Epithelial cell of prostate (primary cell): ENCODE measurements at regions not wholly inside any gene's neighbourhood (a gene's known extent, or its start where the extent isn't known, plus 50 kb on each side); places are given as distances from the start of the nearest gene placed in this dataset.

Experiments
- DNase-seq: peaks from one replicate; pipeline ENCODE4 v3.0.0-alpha.2; 2011; ENCODE audit warnings: low read depth, low spot score
- H3K27ac ChIP-seq: fragments of 450-650 bp; 2 replicates; pipeline ENCODE4 v1.5.1; 2017; ENCODE audit warnings: mild to moderate bottlenecking

DNA sequence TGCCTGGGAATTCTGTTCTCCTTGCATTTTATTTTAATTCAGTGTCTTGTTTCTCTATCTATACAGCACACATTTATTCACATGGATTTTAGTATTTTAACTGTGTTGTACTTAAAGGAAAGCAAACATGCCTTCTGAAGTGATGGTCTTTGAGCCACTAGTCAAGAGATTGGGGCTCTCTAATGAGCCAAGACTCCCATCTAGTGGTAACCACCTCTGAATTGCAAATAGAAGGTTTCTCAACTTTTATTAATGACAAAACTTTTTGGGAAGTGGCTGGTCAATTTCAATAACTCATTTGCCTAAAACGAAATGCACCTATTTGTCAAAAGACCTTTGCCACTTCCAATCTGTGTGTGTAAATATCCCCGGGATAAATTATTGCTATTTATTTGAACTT is 199.6 kb downstream of the LTN1 start:
- DNase-seq, result no peak

DNA sequence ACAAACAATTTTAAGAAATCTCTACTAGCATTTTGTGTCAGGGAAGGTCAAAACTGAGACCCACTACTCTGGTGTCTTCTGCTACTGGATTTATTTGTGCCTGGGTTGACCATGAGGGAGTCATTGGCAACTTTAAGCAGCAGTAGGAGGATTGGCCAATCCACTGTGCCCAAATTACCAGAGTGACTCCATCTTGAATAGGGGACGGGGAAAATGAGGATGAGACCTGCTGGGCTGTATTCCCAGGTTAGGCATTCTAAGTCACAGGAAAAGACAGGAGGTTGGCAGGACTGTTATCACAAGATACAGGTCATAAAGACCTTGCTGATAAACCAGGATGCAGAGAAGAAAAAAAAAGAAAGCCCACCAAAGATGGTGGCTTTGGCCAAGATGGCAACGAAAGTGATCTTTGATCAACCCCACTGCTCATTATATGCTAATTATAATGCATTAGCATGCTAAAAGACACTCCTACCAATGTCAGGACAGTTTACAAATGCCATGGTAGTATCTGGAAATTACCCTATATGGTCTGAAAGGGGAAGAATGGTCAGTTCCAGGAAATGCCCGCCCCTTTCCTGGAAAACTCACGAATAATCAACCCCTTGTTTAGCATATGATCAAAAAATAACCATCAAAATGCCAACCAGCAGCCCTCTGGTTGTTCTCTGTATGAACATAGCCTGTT is 200.9 kb downstream of the LTN1 start:
- no peak overlapping the region for H3K27ac ChIP-seq
- no peak for DNase-seq

More for the DNA sequence above, 199.6 kb downstream of the LTN1 start:
- H3K27ac ChIP-seq, result no peak overlapping the region

GRCh38 chr21:28790335-28790734 is 202.3 kb downstream of the LTN1 start:
- no peak for DNase-seq
- no peak overlapping the region for H3K27ac ChIP-seq

GRCh38 chr21:28789523-28789922 is 203.2 kb downstream of the LTN1 start:
- no peak overlapping the region for H3K27ac ChIP-seq

DNA sequence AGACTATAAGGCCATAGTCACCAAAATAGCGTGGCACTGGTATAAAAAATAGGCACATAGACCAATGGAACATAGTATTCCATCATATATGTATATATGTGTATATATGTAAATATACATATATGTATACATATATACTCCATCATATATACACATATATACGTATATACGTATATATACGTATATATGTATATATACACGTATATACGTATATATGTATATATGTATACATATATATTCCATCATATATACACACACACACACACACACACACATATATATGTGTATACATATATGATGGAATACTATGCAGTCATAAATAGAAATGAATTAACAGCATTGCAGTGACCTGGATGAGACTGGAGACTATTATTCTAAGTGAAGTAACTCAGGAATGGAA is 204.6 kb downstream of the LTN1 start:
- no peak overlapping the region for H3K27ac ChIP-seq
- DNase-seq, result no peak

More at GRCh38 chr21:28789523-28789922, 203.2 kb downstream of the LTN1 start:
- DNase-seq, result no peak

GRCh38 chr21:28783641-28784185 is 209.0 kb downstream of the LTN1 start:
- no peak overlapping the region for H3K27ac ChIP-seq
- DNase-seq, result no peak

GRCh38 chr21:28781602-28782276 is 210.9 kb downstream of the LTN1 start:
- DNase-seq, result no peak
- H3K27ac ChIP-seq, result no peak overlapping the region

DNA sequence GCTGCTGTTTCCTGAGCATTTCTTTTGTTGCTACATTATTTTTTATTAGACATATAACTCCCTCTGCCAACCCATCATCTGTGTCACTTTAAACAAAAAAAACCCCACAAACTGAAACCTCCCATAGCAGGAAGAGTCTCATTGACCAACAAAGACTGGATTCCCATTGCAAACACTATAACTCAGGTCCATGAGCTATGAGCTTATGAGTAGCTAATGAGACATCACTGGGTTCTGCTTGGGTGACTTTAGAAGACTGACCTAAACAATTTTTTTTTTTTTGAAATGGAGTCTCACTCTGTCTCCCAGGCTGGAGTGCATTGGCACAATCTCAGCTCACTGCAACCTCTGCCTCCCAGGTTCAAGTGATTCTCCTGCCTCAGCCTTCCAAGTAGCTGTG is 212.8 kb downstream of the LTN1 start:
- no peak for DNase-seq
- H3K27ac ChIP-seq, result no peak overlapping the region

- H3K27ac ChIP-seq, result no peak overlapping the region
- no peak for DNase-seq
Observed at GRCh38 chr21:28776251-28776650, 216.4 kb downstream of the LTN1 start.

DNA sequence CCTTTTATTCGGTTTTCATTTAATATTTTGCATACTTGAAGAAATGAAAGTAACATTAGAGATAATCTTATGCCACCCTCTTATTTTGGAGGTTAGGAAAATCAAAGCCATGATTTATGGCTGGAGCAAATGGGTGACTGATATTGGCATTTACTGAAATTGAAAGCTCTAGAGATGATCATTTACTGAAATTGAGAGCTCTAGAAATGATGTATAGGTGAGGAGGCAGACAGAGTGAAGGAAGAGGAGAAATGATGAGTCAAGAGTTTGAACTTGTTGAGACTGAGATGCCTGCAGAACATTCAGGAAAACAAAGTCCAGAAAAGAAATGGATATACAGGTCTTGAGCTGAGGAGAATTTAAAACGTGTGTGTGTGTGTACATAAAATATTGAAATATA is 217.6 kb downstream of the LTN1 start:
- H3K27ac ChIP-seq, result no peak overlapping the region
- DNase-seq, result no peak

DNA sequence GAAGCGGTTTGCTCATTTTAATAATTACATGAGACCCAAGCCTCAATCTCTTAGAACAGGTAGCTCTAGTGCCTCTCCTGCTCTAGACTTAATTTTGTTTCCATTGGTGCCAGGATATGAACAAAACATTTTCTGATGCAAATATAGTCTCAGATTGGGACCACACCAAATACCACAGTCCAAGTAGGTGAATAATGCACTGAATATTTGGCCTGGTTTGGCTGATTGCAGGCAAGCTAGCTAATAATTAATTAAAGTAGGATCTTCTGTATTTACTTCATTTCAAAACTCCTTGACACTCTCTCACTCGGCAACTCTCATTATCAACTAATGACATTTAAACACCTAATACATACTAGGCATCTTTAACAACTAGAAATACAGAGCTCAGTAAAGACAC is 219.6 kb downstream of the LTN1 start:
- no peak for DNase-seq
- no peak overlapping the region for H3K27ac ChIP-seq

DNA sequence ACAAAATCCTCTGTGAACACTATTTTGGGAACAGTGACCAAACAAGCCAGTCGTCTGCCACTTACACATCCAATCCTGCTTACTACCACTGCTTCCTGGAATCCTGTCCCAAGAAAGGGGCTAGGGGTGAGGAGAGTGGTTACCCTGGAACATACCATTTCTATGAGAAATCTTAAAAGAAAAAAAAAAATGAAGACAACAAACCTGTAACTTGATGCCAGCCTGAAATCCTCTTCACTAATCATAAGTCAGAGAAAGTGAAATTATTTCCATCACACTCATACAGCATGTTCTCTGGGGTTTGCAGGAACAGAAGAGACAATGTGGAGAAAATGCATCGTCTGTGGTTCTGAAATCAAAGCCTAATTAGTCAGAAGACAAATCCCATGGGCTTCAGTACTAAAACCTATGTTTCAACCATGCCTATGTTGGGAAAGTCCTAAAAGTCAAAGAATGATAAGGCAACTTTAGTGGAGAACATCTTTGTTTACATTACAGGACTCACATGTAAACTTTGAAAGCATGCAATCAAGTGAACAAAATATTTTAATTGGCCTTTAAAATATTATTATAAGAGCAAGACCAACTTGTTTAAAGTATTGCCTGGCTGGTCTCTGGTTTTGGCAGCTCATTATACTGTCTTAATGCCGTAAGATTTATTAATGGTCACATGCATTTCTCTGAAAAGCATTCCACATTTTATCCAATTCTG is 220.7 kb downstream of the LTN1 start:
- no peak for DNase-seq
- H3K27ac ChIP-seq, result no peak overlapping the region

GRCh38 chr21:28770867-28771661 is 221.6 kb downstream of the LTN1 start:
- no peak overlapping the region for H3K27ac ChIP-seq

DNA sequence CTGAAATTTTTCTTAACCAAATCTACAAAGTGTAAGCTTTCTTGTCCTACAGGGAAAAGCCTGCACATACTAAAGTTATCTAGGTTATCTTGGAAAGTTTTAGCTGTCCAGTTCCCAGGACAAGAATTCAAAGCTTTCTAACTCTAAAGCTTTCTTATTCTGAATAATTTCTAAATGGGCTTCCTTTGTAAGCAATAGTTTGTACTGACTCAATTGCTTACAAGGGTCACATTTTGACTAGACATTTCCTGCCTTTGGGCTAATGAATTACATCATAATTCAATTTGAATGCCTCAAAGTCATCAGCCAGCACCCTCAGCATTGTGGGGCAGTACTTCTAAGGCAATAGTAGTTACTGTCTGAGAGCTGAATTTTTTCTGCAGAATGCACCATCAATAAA is 223.0 kb downstream of the LTN1 start:
- no peak for DNase-seq
- no peak overlapping the region for H3K27ac ChIP-seq

More at GRCh38 chr21:28770867-28771661, 221.6 kb downstream of the LTN1 start:
- no peak for DNase-seq

DNA sequence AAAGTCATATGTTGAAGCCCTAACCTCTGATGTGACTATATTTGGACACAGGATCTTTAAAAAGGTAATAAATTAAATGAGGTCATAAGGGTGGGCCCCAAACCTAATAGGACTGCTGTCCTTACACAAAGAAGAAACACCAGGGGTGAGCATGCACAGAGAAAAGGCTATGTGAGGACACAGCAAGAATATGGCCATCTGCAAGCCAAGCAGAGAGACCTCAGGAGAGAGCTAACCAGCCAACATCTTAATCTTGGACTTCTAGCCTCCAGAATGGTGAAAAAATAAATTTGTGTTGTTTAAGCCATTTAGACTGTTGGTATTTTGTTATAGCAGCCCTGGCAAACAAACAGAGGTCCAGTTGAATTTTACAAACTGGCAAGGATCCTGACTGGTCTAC is 223.9 kb downstream of the LTN1 start:
- DNase-seq, result no peak
- no peak overlapping the region for H3K27ac ChIP-seq

DNA sequence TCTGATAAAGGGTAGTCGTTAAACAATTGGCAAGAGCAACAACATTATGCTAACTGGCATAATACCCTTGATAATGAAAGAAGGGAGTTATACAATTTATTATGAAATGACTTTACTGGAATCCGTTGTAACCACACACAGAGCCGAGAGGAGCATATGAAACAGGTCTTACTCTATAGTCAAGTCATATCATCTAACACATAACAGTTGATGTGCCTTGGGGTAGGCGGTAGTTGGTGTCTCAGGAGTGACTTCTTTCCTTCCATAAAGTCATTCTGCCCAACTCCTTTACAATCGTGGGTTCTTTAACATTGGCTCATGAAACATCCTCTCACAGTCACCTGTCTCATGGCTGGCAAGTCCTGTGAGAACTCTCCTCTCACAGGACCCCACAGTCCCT is 225.2 kb downstream of the LTN1 start:
- H3K27ac ChIP-seq, result no peak overlapping the region
- no peak for DNase-seq

DNA sequence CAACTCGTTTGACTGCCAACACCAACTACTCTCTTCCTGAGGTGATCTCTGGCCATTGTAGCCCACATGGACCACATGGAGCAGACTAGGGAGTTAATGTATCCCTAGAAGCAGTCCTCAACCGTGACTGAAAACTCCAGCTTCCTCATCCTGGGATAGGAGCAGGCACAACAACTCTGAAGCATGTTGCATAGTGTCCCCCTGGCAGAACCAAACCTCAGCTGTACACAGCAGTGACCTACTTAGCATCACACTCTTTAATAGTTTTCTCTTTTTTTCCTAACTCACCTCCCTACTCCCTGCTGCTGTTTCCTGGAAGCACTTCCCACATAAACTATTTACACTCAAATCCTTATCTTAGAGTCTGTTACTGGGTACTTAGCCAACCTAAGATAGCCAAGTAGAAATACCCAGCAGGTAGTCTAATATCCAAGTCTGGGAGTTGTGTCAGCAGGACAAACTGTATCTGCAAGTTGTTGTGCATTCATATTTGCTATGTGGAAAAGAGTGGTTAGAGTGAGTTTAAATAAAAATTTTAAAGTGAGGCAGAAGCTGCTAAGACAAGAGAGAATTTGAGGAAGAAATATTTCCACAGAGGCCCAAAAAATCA is 228.8 kb downstream of the LTN1 start:
- H3K27ac ChIP-seq, result no peak overlapping the region
- no peak for DNase-seq

GRCh38 chr21:28762357-28762735 is 230.3 kb downstream of the LTN1 start:
- no peak for DNase-seq

GRCh38 chr21:28761674-28762356 is 230.9 kb downstream of the LTN1 start:
- H3K27ac ChIP-seq, result no peak overlapping the region
- DNase-seq, result no peak

More at GRCh38 chr21:28762357-28762735, 230.3 kb downstream of the LTN1 start:
- H3K27ac ChIP-seq, result no peak overlapping the region
